HepG2 (cell line): ENCODE measurements at regions not wholly inside any gene's neighbourhood (a gene's known extent, or its start where the extent isn't known, plus 50 kb on each side); places are given as distances from the start of the nearest gene placed in this dataset.

Source experiments
- BCLAF1 ChIP-seq: fragments of 450-650 bp; IDR thresholded peaks from 2 replicates; pipeline ENCODE4 v1.6.1; 2017; ENCODE audit warnings: mild to moderate bottlenecking
- CTCF ChIP-seq: sonication (generic); formaldehyde crosslinking; IDR thresholded peaks from 2 replicates; pipeline ENCODE4 v1.5.0; 2020; ENCODE audit warnings: mild to moderate bottlenecking, missing genetic modification reagents, moderate library complexity
- EEA1 ChIP-seq: sonication (generic); formaldehyde crosslinking; IDR thresholded peaks from 2 replicates; pipeline ENCODE4 v1.5.1; 2020; ENCODE audit warnings: mild to moderate bottlenecking, missing genetic modification reagents, borderline replicate concordance
- ELF1 ChIP-seq: sonication (generic); formaldehyde crosslinking; IDR thresholded peaks from 2 replicates; pipeline ENCODE4 v1.4.0; 2020; ENCODE audit warnings: missing genetic modification reagents
- JUND ChIP-seq: sonication (generic); formaldehyde crosslinking; IDR thresholded peaks from 2 replicates; pipeline ENCODE4 v1.8.0; 2022; ENCODE audit warnings: mild to moderate bottlenecking, missing genetic modification reagents
- NCOA2 ChIP-seq: sonication (generic); formaldehyde crosslinking; IDR thresholded peaks from 2 replicates; pipeline ENCODE4 v1.8.0; 2022; ENCODE audit warnings: inconsistent platforms
- PREB ChIP-seq: sonication (generic); formaldehyde crosslinking; IDR thresholded peaks from 2 replicates; pipeline ENCODE4 v1.4.0; 2020; ENCODE audit warnings: missing genetic modification reagents
- RBAK ChIP-seq: sonication (generic); formaldehyde crosslinking; IDR thresholded peaks from 2 replicates; pipeline ENCODE4 v1.5.1; 2020; ENCODE audit warnings: mild to moderate bottlenecking, missing genetic modification reagents
- RBM22 ChIP-seq: fragments of 200-400 bp; formaldehyde crosslinking; optimal IDR thresholded peaks from 2 replicates; pipeline ENCODE3; 2017; ENCODE audit warnings: mild to moderate bottlenecking, low read length, moderate library complexity
- TAF1 ChIP-seq: sonication (generic); formaldehyde crosslinking; IDR thresholded peaks from 2 replicates; pipeline ENCODE4 v1.4.0; 2020; ENCODE audit warnings: missing genetic modification reagents
- ZNF224 ChIP-seq: sonication (generic); formaldehyde crosslinking; IDR thresholded peaks from 2 replicates; pipeline ENCODE4 v1.5.0; 2020; ENCODE audit warnings: mild to moderate bottlenecking, missing genetic modification reagents
- ZNF280B ChIP-seq: sonication (generic); formaldehyde crosslinking; IDR thresholded peaks from 2 replicates; pipeline ENCODE4 v1.5.0; 2020; ENCODE audit warnings: missing genetic modification reagents, mild to moderate bottlenecking, borderline replicate concordance
- ZNF335 ChIP-seq: sonication (generic); formaldehyde crosslinking; IDR thresholded peaks from 2 replicates; pipeline ENCODE4 v1.4.0; 2020; ENCODE audit warnings: missing genetic modification reagents
- ZNF557 ChIP-seq: sonication (generic); formaldehyde crosslinking; IDR thresholded peaks from 2 replicates; pipeline ENCODE4 v1.4.0; 2020; ENCODE audit warnings: missing genetic modification reagents

GRCh38 chr14:82951171-82951570, 1417.5 kb upstream of the SEL1L start:
- TF ChIP-seq ZNF280B (CRISPR knock-in tag) (no peak), JUND (CRISPR knock-in tag) (no peak), CTCF (CRISPR knock-in tag) (no peak), ZNF224 (CRISPR knock-in tag) (no peak), ELF1 (CRISPR knock-in tag) (no peak), PREB (CRISPR knock-in tag) (no peak), RBAK (CRISPR knock-in tag) (no peak), BCLAF1 (no peak), RBM22 (no peak), TAF1 (no peak), EEA1 (CRISPR knock-in tag) (no peak), NCOA2 (CRISPR knock-in tag) (no peak), ZNF335 (CRISPR knock-in tag) (no peak), ZNF557 (CRISPR knock-in tag) (no peak)
